SJSA1 (cell line): ENCODE measurements at regions not wholly inside any gene's neighbourhood (a gene's known extent, or its start where the extent isn't known, plus 50 kb on each side); places are given as distances from the start of the nearest gene placed in this dataset.
"Not testable (repeated sequence)": the region's sequence is repeated elsewhere in the genome, so short reads cannot be mapped to it uniquely, and the experiment has no call there.

Experiments
- DNase-seq, 2 experiments: peaks; one replicate each; pipeline ENCODE4 v3.0.0-alpha.2; 2015 to 2020; ENCODE audit warnings: low spot score in 2 of 2, low read depth in 1 of 2
- H3K27ac ChIP-seq: fragments of 250-450 bp; sonication (Bioruptor Pico); 2 replicates; pipeline ENCODE4 v1.5.1; 2020; ENCODE audit warnings: mild to moderate bottlenecking, moderate library complexity
- H3K27me3 ChIP-seq: fragments of 250-450 bp; sonication (Bioruptor Pico); replicated peaks from 2 replicates; pipeline ENCODE4 v1.5.1; 2020; ENCODE audit warnings: mild to moderate bottlenecking, moderate library complexity
- H3K36me3 ChIP-seq: fragments of 250-450 bp; sonication (Bioruptor Pico); 2 replicates; pipeline ENCODE4 v1.5.1; 2020; ENCODE audit warnings: mild to moderate bottlenecking
- H3K4me1 ChIP-seq: fragments of 250-450 bp; sonication (Bioruptor Pico); replicated peaks from 2 replicates; pipeline ENCODE4 v1.6.1; 2021; ENCODE audit warnings: mild to moderate bottlenecking
- H3K4me3 ChIP-seq: fragments of 250-450 bp; sonication (Bioruptor Pico); 2 replicates; pipeline ENCODE4 v1.5.1; 2020; ENCODE audit warnings: mild to moderate bottlenecking
- H3K9me3 ChIP-seq: fragments of 250-450 bp; sonication (Bioruptor Pico); replicated peaks from 2 replicates; pipeline ENCODE4 v1.5.1; 2020; ENCODE audit warnings: mild to moderate bottlenecking

DNA sequence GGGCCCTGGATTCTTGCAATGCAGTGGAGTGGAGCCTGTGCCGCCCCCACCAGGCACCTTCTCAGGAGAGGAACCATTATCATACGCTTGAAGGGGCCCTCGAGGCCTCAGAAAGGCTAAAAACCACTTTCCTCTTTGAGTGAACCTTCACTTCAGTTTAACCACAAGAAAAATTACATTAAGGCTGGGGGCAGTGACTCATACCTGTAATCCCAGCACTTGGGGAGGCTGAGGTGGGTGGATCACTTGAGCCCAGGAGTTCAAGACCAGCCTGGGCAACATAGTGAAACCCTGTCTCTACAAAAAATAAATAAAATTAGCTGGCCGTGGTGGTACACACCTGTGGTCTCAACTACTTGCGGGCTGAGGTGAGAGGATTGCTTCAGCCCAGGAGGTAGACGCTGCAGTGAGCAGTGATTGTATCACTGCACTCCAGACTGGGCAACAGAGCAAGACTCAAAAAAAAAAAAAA lies 165.8 kb upstream of the GRK3 start:
- peak overlapping the region; percentile 19; the same call in 1 of the 2 replicates for H3K27ac ChIP-seq
- H3K4me1 ChIP-seq, result peaks cover 65% of the 10 kb centered on the region
- not testable (repeated sequence) for H3K9me3 ChIP-seq, H3K27me3 ChIP-seq, H3K4me3 ChIP-seq, H3K36me3 ChIP-seq
- DNase-seq, result peak in 1 of 2 experiments; percentile 67

DNA sequence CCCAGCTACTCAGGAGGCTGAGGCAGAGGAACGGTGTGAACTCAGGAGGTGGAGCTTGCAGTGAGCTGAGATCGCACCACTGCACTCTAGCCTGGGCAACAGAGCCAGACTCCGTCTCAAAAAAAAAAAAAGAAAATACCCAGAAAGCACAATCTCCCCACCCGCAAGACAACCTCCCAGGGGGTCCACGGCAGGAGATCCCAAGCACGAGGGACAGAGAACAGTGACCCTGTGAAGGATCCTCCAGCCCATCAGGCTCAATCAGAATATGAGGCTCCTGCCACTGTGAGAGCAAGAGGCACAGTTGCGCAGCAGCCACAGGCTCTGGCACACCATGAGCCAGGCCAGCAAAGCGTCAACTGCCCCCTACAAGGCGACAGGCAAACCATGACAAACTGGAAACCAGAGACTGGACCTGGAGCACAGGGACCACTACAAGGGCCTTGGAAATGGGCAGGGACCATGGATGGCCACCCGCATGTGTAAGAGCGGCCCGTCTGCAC lies 164.8 kb upstream of the GRK3 start:
- no peaks in the 10 kb centered on the region for H3K27me3 ChIP-seq
- no peak overlapping the region for H3K27ac ChIP-seq
- DNase-seq, result peak in 1 of 2 experiments; percentile 15

DNA sequence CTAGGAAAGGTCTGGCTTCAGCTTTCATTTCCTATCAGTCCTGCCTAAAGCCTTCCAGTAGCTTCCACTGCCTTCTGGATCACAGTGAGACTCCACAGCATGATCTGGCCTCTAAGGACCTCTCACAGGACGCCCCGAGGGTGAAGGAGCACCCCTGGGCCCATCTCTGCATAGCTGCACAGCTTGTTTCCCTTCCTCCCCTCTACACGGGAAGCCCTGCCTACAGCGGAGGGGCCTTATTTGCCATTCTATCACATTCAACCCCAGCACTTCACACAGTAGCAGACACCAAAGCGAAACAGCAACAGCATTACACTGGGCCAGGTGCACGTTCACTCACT lies 162.3 kb upstream of the GRK3 start:
- peaks cover 9% of the 10 kb centered on the region for H3K36me3 ChIP-seq
- H3K9me3 ChIP-seq, result peaks cover 4% of the 10 kb centered on the region; the same call in 1 of the 2 replicates
- peak in 1 of 2 experiments; percentile 46 for DNase-seq
- no peak overlapping the region for H3K4me3 ChIP-seq
- peaks cover 71% of the 10 kb centered on the region for H3K4me1 ChIP-seq
- H3K27me3 ChIP-seq, result no peaks in the 10 kb centered on the region
- no peak overlapping the region for H3K27ac ChIP-seq

More for the DNA sequence above, 164.8 kb upstream of the GRK3 start:
- Histone ChIP-seq H3K4me1 (peaks cover 71% of the 10 kb centered on the region), H3K4me3 (no peak overlapping the region), H3K36me3 (peaks cover 5% of the 10 kb centered on the region), H3K9me3 (no peaks in the 10 kb centered on the region)

DNA sequence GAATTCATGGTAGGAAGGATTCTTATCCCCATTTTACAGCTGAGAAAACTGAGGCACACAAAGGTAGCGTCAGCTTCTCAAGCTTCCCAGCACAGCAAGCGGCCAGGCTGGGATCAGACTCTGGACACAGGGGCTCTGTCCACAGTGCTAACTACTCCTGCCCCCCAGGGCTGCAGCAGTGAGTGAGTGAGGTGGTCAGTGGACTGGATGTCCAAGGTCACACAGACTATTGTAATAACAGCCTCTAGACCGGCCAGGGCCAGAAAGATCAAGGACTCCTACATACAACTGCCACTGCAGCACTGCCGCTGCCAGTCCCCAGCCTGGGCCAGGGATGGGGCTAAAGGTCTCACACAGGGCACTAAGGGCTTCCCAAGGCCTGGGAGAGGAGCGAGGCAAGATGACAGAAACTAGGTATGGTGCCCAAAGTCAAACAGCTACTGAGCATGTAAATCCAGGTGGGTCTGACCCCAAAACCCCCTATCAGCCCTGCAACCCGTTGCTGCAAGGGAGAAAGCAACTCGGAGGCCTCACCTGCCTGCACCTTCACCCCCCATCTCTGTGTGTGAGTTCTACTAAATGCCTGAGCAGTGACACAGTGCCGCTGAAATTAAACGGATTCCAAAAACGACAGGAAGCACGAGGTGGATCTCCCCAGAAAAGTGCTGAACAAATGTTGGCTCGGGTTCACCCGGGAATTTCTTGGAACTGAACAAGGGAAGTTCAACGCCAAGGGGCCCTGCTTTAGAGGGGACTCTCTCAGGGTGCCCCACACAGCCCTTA lies 161.8 kb upstream of the GRK3 start:
- Histone ChIP-seq H3K27me3 (no peaks in the 10 kb centered on the region), H3K4me3 (peak overlapping the region; percentile 99), H3K4me1 (peaks cover 71% of the 10 kb centered on the region), H3K27ac (peak overlapping the region; percentile 80), H3K36me3 (peaks cover 9% of the 10 kb centered on the region), H3K9me3 (peaks cover 4% of the 10 kb centered on the region; the same call in 1 of the 2 replicates)
- peak; percentile 59 to 63 for DNase-seq

DNA sequence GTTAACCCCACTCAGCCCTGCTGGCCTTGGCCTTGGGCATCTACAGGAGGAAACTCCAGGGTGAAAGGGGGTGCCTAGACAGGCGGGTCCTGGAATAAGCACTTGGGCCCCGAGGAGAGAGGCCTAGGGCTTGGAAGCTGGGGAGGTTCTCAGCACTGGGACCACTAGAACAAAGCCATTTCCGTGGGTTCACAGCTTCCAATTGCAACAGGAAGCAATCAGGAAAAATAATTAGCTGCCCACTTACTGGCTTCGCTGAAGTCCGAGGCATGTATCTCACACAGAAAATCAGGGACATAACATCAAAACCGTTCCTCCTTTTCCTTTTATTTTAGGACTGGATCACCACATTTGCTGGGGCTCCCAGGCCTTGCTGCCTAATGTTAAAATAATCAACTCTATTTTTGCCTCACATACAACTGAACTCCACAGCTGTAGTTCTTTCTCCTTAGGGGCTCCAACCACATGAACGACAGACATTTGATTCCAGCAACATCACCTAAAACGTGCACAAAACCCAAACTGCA lies 161.1 kb upstream of the GRK3 start:
- Histone ChIP-seq H3K9me3 (peaks cover 4% of the 10 kb centered on the region; the same call in 1 of the 2 replicates), H3K36me3 (peaks cover 6% of the 10 kb centered on the region), H3K27me3 (no peaks in the 10 kb centered on the region), H3K4me1 (peaks cover 66% of the 10 kb centered on the region), H3K27ac (peak overlapping the region; percentile 80), H3K4me3 (peak overlapping the region; percentile 99)
- DNase-seq, result no peak

DNA sequence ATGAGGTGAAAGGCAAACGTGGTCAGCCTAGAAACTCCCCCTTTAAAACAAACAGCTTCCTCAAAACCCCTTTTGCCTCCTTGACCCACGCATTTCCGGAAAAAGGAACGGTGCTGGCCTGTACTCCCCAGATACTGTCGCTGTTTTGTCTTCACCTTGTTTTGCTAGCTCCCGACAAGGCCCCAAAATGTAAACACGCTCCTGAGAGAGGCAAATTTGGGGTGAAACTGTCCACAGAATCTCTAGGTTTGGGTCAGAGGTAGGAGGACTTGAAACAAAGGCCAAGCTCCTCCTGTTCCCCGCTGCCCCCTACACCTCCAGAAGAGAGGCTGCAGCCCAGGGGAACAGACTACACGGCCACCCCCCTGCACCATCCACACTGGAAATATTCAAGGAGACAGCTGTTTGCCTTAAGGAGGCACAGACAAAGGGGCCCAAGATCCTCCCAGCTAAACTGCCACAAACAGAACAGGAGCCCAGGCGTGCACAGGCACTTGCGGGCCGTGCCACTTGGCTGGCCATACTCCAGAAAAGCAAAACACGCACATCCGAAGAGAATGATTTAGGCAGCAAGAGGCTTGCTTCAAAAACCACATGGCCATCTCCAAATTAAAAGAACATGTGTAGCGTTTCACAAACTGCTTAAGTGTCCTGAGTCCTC lies 160.5 kb upstream of the GRK3 start:
- Histone ChIP-seq H3K4me3 (peak overlapping the region; percentile 99), H3K36me3 (peaks cover 6% of the 10 kb centered on the region), H3K27ac (peak overlapping the region; percentile 80), H3K4me1 (peaks cover 60% of the 10 kb centered on the region), H3K9me3 (peaks cover 4% of the 10 kb centered on the region; the same call in 1 of the 2 replicates), H3K27me3 (no peaks in the 10 kb centered on the region)
- peak in 1 of 2 experiments; percentile 72 for DNase-seq

DNA sequence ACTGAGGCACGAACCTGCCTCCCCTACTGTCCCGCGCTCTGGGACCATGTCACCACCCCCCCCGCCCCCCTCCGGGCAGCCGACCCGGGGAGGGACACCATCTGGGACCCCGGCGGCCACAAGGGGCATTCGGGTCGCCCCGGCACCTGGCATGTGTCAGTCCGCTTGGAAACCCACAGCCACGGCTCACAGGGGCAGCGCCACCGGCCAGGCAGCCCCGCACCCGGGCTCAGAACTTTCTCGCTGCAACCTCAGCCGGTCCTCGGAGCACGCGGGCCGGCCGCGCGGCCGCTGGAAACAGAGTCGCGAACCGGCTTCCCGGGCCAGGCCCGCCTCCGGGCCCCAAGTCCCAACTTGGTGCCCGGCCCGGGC lies 159.9 kb upstream of the GRK3 start:
- Histone ChIP-seq H3K27me3 (no peaks in the 10 kb centered on the region), H3K36me3 (peaks cover 6% of the 10 kb centered on the region), H3K4me3 (peak overlapping the region; percentile 99), H3K4me1 (peaks cover 54% of the 10 kb centered on the region), H3K27ac (peak overlapping the region; percentile 80), H3K9me3 (peaks cover 4% of the 10 kb centered on the region; the same call in 1 of the 2 replicates)
- peak in 1 of 2 experiments; percentile 50 for DNase-seq

DNA sequence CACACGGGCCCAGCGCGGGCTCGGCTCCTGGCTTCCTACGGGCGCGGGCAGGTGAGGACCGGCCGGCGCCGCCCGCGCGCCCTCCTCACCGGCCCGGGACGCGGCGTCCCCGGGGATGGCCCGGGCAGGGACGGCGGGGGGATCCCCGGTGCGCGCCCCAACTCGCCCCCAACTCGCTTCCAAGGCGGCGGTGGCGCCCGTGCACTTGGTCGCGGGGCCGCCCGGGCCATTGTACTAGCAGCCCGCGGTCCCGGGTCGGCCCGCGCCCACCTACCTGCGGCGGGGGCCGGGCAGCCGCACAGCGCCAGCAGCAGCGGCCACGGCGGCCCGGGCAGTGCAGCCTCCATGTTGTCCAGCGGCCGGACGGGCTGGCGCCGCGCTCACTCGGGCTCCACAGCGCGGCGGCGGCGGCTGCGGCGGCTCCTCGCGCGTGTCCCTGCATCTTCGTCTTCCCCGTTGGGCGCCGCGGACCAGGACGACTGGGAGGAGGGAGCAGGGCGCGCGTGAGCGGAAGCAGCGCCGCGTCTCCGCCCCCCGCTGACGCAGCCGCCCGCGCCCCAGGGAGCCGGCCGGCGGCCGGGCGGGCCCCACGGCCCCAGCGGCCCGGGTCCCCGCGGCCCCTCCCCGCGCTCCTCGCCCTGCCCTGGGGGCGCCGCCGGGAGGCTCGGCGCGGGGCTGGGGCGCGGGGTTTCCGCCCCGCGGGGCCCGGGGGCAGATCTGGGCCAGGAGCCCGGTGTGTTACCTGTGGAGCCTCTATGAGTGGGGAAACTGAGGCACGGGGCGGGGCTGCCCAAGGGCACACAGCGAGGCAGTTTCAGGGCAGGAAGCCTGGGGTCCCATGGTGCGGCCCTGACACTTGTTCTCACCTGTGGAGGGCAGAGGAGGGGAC lies 159.3 kb upstream of the GRK3 start:
- no peaks in the 10 kb centered on the region for H3K27me3 ChIP-seq
- peak overlapping the region; percentile 80 for H3K27ac ChIP-seq
- H3K36me3 ChIP-seq, result peaks cover 6% of the 10 kb centered on the region
- peak overlapping the region; percentile 99 for H3K4me3 ChIP-seq
- peaks cover 48% of the 10 kb centered on the region for H3K4me1 ChIP-seq
- peaks cover 4% of the 10 kb centered on the region; the same call in 1 of the 2 replicates for H3K9me3 ChIP-seq
- peak; percentile 49 to 80 for DNase-seq

DNA sequence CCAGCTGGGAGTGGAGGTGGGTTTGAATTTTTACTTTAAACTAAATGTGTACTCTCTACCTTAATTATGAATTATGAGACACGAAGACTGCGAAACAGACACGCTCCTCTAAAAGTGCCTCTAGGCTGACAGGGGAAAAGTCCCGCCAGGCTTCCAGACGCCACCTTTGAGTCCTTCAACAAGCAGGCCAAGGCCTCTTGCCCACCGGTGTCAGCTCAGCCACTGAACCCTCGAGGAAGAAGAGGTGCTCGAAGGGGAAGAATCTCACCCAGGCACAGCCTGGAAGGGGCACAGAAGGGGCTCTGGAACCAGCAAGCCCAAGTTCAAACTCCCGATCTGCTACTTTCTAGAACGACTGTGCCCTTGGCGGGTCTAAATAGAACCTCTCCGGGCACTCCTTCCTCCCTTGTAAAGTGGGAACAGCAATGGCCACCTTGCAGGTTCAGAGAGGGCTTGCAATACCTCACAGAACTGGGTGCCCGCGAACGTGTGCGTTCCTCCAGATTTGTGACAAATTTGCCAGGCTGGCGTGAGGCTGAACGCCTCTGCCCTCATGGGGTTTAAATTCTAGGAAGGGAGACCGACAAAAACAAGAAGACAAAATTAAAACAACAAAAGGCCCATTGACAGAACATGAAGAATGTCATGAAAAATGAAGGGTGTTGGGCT lies 158.5 kb upstream of the GRK3 start:
- Histone ChIP-seq H3K4me1 (peaks cover 41% of the 10 kb centered on the region), H3K36me3 (peaks cover 6% of the 10 kb centered on the region), H3K27ac (peak overlapping the region; percentile 80), H3K4me3 (peak overlapping the region; percentile 99), H3K9me3 (peaks cover 4% of the 10 kb centered on the region; the same call in 1 of the 2 replicates), H3K27me3 (no peaks in the 10 kb centered on the region)
- no peak for DNase-seq

DNA sequence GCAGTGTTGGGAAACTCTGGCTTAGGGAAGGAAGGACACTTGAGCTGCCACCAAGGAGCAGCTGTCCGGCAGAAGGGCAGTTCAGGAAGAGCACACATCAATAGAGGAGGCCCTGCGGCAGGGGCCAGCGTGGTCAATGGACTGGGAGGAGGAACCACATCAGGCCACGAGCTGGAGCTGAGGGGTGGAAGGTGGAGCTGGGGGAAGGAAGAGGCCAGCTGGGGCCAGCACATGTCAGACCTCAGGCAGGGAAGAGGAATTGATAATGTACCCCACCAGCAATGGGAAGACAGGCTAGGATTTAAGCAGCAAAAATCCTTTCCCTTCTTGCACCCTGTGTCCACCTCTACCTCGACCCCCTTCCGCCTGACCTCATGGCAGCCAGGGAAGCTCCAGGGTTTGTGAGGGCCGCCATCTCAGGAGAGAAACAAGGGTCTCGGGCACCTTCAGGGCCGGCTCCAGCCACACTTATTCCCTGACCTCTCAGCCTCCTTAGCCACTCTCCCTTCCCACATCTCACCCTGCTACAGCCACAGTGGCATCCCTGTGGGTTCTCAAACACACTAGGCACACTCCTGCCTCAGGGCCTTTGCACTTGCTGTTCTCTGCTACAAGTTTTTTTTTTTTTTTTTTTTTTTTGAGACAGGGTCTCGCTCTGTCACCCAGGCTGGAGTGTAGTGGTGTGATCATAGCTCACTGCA lies 157.8 kb upstream of the GRK3 start:
- Histone ChIP-seq H3K27ac (no peak overlapping the region), H3K4me3 (no peak overlapping the region), H3K4me1 (peaks cover 34% of the 10 kb centered on the region), H3K36me3 (peaks cover 6% of the 10 kb centered on the region), H3K9me3 (peaks cover 4% of the 10 kb centered on the region; the same call in 1 of the 2 replicates), H3K27me3 (no peaks in the 10 kb centered on the region)
- DNase-seq, result peak in 1 of 2 experiments; percentile 43

DNA sequence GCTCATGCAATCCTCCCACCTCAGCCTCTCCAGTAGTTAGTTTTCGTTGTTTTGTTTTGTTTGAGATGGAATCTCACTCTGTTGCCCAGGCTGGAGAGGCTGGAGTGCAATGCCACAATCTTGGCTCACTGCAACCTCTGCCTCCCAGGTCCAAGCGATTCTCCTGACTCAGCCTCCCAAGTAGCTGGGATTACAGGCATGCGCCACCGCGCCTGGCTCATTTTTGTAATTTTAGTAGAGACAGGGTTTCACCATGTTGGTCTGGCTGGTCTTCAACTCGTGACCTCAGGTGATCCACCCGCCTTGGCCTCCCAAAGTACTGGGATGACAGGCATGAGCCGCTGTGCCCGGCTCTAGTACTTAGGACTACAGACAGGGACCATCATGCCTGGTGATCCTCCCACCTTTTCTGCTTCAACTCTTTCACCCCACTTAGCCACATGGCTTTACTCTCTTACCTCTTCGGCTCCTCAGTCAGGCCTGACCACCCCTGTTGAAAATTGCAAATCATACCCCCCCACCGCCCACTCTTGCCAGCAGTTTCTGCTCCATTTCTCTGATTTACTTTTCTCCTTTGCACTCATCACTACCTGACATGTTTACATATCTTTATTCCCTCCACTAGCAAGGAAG lies 157.1 kb upstream of the GRK3 start:
- Histone ChIP-seq H3K9me3 (peaks cover 4% of the 10 kb centered on the region; the same call in 1 of the 2 replicates), H3K4me3 (no peak overlapping the region), H3K36me3 (peaks cover 6% of the 10 kb centered on the region), H3K4me1 (peaks cover 28% of the 10 kb centered on the region), H3K27ac (no peak overlapping the region), H3K27me3 (no peaks in the 10 kb centered on the region)
- DNase-seq, result no peak

DNA sequence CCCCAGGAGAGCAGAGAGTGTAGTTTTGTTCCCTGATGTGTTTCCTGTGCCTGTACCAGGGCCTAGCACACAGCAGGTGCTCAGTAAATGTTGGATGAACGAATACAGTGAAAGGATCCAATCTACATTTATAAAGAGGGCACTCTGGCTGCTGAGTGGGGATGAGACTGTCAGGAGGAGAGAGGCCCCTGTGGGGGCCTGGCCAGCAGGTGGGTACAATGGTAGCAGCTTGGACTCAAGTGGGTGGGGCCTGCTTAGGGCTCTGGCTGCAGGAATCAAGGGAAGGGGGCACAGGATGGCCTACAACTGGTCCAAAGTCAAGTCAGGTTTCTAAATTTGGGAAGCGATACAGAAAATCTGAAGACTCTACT lies 156.6 kb upstream of the GRK3 start:
- H3K4me1 ChIP-seq, result peaks cover 23% of the 10 kb centered on the region
- H3K9me3 ChIP-seq, result peaks cover 4% of the 10 kb centered on the region; the same call in 1 of the 2 replicates
- H3K4me3 ChIP-seq, result no peak overlapping the region
- peaks cover 6% of the 10 kb centered on the region for H3K36me3 ChIP-seq
- no peaks in the 10 kb centered on the region for H3K27me3 ChIP-seq
- H3K27ac ChIP-seq, result no peak overlapping the region
- no peak for DNase-seq
